ENCODE measurements at regions not wholly inside any gene's neighbourhood (a gene's known extent, or its start where the extent isn't known, plus 50 kb on each side); places are given as distances from the start of the nearest gene placed in this dataset.

- ATAC-seq (no peak), DNase-seq (ENCODE audit: low read depth, low spot score) (no peak)
- TF ChIP-seq TCF7L2 (IDR thresholded peaks at IDR 0.05; ENCODE audit: low read depth, low read length) = no peak
- TF ChIP-seq CTCF (IDR thresholded peaks at IDR 0.05) = no peak
- TF ChIP-seq REST (IDR thresholded peaks at IDR 0.05; ENCODE audit: insufficient read depth in 1 of 2, low read depth in 2 of 2, low read length in 1 of 2) = no peak
- TF ChIP-seq SIN3A (IDR thresholded peaks at IDR 0.05; ENCODE audit: borderline replicate concordance, insufficient read depth, low read depth, low read length) = no peak
- no peak for TF ChIP-seq POLR2AphosphoS5 (IDR thresholded peaks at IDR 0.05; ENCODE audit: low read depth, low read length)
- ChIA-PET POLR2A (no interaction called here), CTCF (no interaction called here)
- intact Hi-C loops (cut with micrococcal nuclease; ENCODE audit: unreplicated experiment) = no loop called here
- no peaks in the 10 kb centered on the region for H3K36me3 ChIP-seq (ENCODE audit: control insufficient read depth, insufficient read depth, low read length)
- H3K4me1 ChIP-seq (ENCODE audit: control insufficient read depth, insufficient read depth, low read length) = no peaks in the 10 kb centered on the region
- in situ Hi-C loops (cut with HindIII; ENCODE audit: low pct_unique_long_range_greater_than_20kb, low sequenced_read_pairs) = no loop called here
- H3K27ac ChIP-seq (ENCODE audit: low read length) = no peak overlapping the region
- no peaks in the 10 kb centered on the region for H3K27me3 ChIP-seq (ENCODE audit: control insufficient read depth, insufficient read depth, low read length)
- H3K4me3 ChIP-seq (ENCODE audit: low read depth in 2 of 2, low read length in 2 of 2) = no peak overlapping the region
- no TSS peak for BruUV-seq (replicated peaks)
- H3K9me3 ChIP-seq (ENCODE audit: control insufficient read depth, insufficient read depth, low read depth, low read length) = no peaks in the 10 kb centered on the region
These were observed 55.3 kb upstream of the HIVEP1 start for GRCh38 chr6:11956781-11957180.

GRCh38 chr6:11953641-11954040 is 58.5 kb upstream of the HIVEP1 start:
- Histone ChIP-seq H3K36me3 (ENCODE audit: control insufficient read depth, insufficient read depth, low read length) (no peaks in the 10 kb centered on the region), H3K4me3 (ENCODE audit: low read depth in 2 of 2, low read length in 2 of 2) (no peak overlapping the region), H3K9me3 (ENCODE audit: control insufficient read depth, insufficient read depth, low read depth, low read length) (no peaks in the 10 kb centered on the region), H3K27ac (ENCODE audit: low read length) (no peak overlapping the region), H3K27me3 (ENCODE audit: control insufficient read depth, insufficient read depth, low read length) (no peaks in the 10 kb centered on the region), H3K4me1 (ENCODE audit: control insufficient read depth, insufficient read depth, low read length) (no peaks in the 10 kb centered on the region)
- DNase-seq (ENCODE audit: low read depth, low spot score) (no peak), ATAC-seq (no peak)
- ChIA-PET CTCF (no interaction called here), POLR2A (no interaction called here)
- intact Hi-C loops (cut with micrococcal nuclease; ENCODE audit: unreplicated experiment) = no loop called here
- TF ChIP-seq TCF7L2 (IDR thresholded peaks at IDR 0.05; ENCODE audit: low read depth, low read length) (no peak), SIN3A (IDR thresholded peaks at IDR 0.05; ENCODE audit: borderline replicate concordance, insufficient read depth, low read depth, low read length) (no peak), CTCF (IDR thresholded peaks at IDR 0.05) (no peak), POLR2AphosphoS5 (IDR thresholded peaks at IDR 0.05; ENCODE audit: low read depth, low read length) (no peak), REST (IDR thresholded peaks at IDR 0.05; ENCODE audit: insufficient read depth in 1 of 2, low read depth in 2 of 2, low read length in 1 of 2) (no peak)
- in situ Hi-C loops (cut with HindIII; ENCODE audit: low pct_unique_long_range_greater_than_20kb, low sequenced_read_pairs) = no loop called here
- no TSS peak for BruUV-seq (replicated peaks)
